Epithelial cell of proximal tubule (primary cell): ENCODE measurements at regions not wholly inside any gene's neighbourhood (a gene's known extent, or its start where the extent isn't known, plus 50 kb on each side); places are given as distances from the start of the nearest gene placed in this dataset.
"Not testable (repeated sequence)": the region's sequence is repeated elsewhere in the genome, so short reads cannot be mapped to it uniquely, and the experiment has no call there.

Experiments used
- DNase-seq: peaks from one replicate; pipeline ENCODE4 v3.0.0-alpha.2; 2011; ENCODE audit warnings: low read depth
- H3K4me3 ChIP-seq: 2 replicates; pipeline ENCODE4 v1.5.1; 2011; ENCODE audit warnings: low read depth, mild to moderate bottlenecking, low read length
- TF ChIP-seq, protein P1 (sequence below): conservative IDR thresholded peaks from 2 replicates; pipeline ENCODE4 v1.5.1; 2012; ENCODE audit warnings: low read depth, mild to moderate bottlenecking, low read length

DNA sequence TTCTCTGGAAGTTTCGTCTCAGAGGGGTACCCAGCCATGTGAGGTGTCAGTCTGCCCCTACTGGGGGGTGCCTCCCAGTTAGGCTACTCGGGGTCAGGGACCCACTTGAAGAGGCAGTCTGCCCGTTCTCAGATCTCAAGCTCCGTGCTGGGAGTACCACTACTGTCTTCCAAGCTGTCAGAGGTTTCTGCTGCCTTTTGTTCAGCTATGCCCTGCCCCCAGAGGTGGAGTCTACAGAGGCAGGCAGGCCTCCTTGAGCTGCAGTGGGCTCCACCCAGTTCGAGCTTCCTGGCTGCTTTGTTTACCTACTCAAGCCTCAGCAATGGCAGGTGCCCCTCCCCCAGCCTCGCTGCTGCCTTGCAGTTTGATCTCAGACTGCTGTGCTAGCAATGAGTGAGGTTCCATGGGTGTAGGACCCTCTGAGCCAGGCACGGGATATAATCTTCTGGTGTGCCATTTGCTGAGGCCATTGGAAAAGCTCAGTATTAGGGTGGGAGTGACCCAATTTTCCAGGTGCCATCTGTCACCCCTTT lies 71.0 kb upstream of the SH3GLB1 start:
- not testable (repeated sequence) for H3K4me3 ChIP-seq, DNase-seq

DNA sequence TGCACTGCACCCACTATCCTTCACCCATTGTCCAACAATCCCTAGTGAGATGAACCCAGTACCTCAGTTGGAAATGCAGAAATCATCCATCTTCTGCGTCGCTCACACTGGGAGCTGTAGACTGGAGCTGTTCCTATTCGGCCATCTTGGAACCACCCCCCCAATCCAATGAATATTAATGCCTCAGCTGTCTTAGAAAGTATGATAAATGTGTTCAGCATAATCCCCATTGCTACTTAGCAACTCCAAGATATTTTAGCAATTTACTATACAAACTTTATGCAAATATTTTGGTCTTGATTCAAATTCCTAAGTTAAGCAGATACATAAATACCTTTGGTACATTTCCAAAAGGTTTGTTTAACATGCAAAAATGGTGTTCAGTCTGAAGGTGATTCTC lies 70.5 kb upstream of the SH3GLB1 start:
- H3K4me3 ChIP-seq, result no peak overlapping the region
- TF ChIP-seq, protein P1, sequence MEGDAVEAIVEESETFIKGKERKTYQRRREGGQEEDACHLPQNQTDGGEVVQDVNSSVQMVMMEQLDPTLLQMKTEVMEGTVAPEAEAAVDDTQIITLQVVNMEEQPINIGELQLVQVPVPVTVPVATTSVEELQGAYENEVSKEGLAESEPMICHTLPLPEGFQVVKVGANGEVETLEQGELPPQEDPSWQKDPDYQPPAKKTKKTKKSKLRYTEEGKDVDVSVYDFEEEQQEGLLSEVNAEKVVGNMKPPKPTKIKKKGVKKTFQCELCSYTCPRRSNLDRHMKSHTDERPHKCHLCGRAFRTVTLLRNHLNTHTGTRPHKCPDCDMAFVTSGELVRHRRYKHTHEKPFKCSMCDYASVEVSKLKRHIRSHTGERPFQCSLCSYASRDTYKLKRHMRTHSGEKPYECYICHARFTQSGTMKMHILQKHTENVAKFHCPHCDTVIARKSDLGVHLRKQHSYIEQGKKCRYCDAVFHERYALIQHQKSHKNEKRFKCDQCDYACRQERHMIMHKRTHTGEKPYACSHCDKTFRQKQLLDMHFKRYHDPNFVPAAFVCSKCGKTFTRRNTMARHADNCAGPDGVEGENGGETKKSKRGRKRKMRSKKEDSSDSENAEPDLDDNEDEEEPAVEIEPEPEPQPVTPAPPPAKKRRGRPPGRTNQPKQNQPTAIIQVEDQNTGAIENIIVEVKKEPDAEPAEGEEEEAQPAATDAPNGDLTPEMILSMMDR, result no peak
- DNase-seq, result no peak

DNA sequence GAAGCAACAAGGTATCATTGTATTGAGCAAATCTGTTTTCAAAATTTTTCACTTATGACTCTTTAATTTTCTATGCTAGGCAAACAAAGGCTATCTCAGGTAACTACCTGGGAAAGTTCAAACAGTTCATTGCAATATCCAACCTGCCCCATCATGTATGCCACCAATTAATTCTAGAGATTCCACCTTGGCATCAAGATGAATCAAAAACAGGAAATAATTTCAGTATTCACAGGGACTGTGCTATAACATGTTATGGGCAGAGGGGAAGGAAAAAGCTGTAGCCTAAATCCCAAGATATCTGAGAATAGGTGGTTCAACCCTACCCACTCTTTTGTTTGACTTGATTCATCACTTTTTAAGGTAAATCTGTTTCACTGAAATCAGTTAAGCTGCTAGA lies 67.5 kb upstream of the SH3GLB1 start:
- TF ChIP-seq, protein P1, result no peak
- H3K4me3 ChIP-seq, result no peak overlapping the region
- no peak for DNase-seq

DNA sequence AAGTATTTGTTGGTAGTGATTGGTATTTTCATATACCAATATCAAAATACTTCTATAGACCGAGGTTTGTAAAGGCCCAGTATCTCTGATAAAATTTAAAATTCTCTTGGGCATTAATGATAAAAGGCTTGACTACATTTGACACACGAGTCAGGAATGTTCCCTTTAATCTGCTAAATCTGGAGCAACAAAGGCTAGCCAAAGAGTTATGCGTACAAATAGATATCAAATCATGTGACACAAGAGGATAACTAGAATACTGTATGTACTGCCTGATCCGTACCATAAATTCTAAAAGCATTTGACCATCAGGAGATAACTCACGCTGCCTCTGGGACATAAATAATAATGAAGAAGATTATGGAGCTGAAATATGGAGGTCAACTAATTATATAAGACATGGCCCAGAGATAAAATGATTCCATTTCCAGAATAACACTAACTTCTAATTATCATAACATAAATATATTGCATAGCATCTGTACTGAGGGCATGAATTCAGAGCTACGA lies 64.2 kb upstream of the SH3GLB1 start:
- no peak overlapping the region for H3K4me3 ChIP-seq
- DNase-seq, result no peak
- TF ChIP-seq, protein P1, result no peak

DNA sequence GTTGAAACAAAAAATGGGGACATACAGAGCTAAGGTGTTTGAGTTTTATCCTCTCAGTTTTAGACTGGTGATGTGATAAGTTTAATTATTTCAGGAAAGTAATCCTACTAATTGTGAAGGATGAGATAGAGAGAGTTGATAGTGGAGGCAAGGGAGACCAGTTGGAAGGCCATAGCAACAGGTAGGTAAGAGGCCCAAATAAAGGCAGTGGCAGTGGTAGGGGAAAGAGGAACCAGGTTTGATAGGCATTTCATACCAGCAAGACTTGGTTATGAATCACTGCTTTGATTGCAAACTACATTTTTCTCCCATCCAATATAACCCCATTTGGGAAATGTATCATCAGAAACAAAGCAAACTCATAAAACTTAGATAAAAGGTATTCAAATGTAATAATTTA lies 63.1 kb upstream of the SH3GLB1 start:
- no peak overlapping the region for H3K4me3 ChIP-seq
- TF ChIP-seq, protein P1, result no peak
- no peak for DNase-seq

DNA sequence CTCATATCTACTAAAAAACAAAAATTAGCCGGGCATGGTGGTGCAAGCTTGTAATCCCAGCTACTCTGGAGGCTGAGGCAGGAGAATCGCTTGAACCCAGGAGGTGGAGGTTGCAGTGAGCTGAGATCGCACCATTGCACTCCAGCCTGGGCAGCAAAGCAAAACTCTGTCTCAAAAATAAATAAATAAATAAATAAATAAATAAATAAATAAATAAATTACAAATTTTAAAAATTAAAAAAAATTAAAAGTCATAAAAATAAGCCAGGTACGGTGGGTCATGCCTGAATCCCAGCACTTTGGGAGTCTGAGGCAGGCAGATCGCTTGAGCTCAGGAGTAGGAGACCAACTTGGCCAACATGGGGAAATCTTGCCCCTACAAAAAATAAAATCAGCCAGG lies 59.7 kb upstream of the SH3GLB1 start:
- not testable (repeated sequence) for H3K4me3 ChIP-seq, DNase-seq

DNA sequence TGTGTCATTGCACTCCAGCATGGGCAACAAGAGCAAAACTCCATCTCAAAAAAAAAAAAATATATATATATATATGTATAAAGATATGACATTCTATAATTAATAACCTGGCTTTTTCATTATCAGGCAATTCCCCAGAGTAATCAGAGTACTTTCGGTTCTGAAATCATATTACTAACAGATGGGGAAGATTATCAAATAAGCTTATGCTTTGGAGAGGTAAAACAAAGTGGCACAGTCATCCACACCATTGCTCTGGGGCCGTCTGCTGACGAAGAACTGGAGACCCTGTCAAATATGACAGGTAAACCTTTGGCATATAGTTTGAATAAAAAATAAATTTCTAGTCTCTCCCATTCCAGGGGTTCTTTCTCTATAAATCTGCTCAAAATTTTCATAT lies 58.5 kb upstream of the SH3GLB1 start:
- DNase-seq, result no peak
- TF ChIP-seq, protein P1, result no peak
- H3K4me3 ChIP-seq, result no peak overlapping the region

DNA sequence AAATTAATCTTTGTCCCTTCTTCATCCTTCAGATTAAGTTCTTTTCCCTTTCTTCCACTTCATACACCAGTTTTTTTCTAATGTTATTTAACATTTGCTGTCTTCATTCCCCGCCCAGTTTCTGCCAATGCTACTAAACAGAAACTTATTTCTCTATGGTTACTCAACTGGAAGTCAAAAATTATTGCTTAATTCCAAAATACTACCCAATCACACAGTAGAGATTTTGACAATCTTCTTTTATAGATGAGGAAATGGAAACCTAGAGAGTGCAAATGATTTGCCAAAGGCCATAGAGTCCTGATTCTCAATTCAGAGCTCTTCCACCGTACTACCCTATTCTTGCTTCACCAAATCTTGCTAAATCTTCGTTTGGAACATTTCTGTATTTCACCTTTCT lies 58.1 kb upstream of the SH3GLB1 start:
- no peak for DNase-seq
- no peak overlapping the region for H3K4me3 ChIP-seq
- TF ChIP-seq, protein P1, result no peak
